ENCODE measurements at regions not wholly inside any gene's neighbourhood (a gene's known extent, or its start where the extent isn't known, plus 50 kb on each side); places are given as distances from the start of the nearest gene placed in this dataset.

- no peak for DNase-seq (ENCODE audit: low spot score)
Observed at GRCh38 chr6:138609801-138610430, 110.6 kb upstream of the NHSL1 start.

GRCh38 chr6:138610816-138611215 lies 111.5 kb upstream of the NHSL1 start:
- no peak for DNase-seq (ENCODE audit: low spot score)

GRCh38 chr6:138614151-138614550 lies 114.9 kb upstream of the NHSL1 start:
- no peak for DNase-seq (ENCODE audit: low spot score)

- DNase-seq (ENCODE audit: low spot score): no peak
Observed at GRCh38 chr6:138618168-138618567, 118.9 kb upstream of the NHSL1 start.

GRCh38 chr6:138620630-138621029 lies 121.3 kb upstream of the NHSL1 start:
- DNase-seq (ENCODE audit: low spot score): no peak

- DNase-seq (ENCODE audit: low spot score): peak; percentile 10
Observed at GRCh38 chr6:138622967-138623366, 123.7 kb upstream of the NHSL1 start.

DNA sequence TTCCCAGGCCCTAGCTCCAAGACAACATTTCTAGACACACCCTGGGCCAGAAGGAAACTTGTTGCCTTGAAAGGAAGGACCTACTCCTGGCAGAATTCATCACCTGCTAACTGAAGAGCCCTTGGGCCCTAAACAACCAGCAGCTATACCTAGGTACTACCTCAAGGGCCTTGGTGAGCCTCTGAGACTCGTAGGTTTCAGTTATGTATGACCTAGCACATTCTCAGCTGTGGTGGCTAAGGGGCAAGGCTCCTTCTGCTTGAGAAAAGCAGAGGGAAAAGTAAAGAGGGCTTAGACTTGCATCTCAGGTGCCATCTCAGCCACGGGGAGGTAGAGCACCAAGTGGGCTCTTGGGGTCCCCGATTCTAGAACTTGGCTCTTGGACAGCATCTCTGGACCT lies 132.3 kb upstream of the NHSL1 start:
- no peak for DNase-seq (ENCODE audit: low spot score)

GRCh38 chr6:138637822-138638221 lies 135.7 kb upstream of the CCDC28A start:
- DNase-seq (ENCODE audit: low spot score): no peak

DNA sequence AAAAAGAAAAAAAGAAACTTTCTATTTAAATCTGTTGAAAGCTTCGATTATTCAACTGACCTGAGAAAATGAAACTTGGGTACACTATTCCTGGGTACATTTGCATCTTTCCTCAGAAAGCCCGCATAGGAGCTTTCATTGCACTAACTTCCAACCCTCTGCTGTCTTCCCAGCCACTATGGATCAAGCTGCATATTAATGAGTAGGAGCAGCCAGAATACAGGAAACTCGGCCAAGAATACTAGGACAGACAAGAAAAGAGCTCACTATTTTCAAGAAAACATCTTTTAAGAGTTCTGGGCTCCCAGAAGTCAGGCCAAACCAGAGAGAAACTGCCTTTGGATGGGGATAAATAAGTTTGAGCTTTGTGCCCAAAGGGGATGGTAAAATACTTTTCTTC lies 135.0 kb upstream of the CCDC28A start:
- no peak for DNase-seq (ENCODE audit: low spot score)

- DNase-seq (ENCODE audit: low spot score): no peak
Observed at GRCh38 chr6:138640028-138640427, 133.5 kb upstream of the CCDC28A start.

DNA sequence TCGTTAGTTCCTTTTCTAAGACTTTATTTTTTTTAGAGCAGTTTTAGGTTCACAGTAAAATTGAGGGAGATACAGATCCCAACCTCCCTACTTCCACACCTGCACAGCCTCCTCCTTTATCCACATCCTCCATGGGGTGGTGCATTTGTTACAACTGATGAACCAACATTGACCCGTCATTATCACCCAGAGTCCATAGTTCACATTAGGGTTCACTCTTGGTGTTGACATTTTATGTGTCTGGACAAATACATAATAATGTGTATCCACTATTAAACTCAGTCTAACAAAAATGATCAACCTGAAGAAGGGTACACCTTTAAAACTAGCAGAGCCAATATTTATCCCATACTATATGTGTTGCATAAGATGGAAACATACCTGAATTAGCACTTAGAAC lies 130.4 kb upstream of the CCDC28A start:
- DNase-seq (ENCODE audit: low spot score): no peak

DNA sequence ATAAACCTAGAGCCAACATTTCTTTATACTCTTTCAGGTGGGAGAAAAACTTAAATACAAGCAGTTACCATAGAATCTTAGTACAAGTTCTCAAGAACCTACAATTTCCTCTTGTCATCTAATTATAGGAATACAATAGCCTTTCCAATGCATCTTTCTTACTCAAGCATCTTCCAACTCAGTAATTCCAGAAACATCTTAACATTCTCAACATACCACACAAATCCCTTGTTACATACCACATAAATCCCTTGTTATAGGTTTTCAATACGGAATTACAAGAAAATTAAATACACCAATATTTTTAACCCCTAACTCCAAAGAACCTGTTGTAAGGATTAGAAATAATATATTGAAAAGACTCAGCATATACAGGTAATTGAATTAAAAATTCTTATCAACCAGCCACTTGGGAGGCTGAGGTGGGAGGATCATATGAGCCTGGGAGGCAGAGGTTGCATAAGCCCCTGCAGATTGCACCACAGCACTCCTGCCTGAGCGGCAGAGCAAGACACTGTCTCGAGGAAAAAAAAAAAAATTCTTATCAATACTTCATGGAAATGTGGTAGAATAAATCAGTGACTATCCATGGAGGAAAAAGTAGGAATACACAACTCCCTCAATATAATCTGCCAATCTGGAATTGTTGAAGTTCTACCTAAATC lies 127.5 kb upstream of the CCDC28A start:
- no peak for DNase-seq (ENCODE audit: low spot score)

DNA sequence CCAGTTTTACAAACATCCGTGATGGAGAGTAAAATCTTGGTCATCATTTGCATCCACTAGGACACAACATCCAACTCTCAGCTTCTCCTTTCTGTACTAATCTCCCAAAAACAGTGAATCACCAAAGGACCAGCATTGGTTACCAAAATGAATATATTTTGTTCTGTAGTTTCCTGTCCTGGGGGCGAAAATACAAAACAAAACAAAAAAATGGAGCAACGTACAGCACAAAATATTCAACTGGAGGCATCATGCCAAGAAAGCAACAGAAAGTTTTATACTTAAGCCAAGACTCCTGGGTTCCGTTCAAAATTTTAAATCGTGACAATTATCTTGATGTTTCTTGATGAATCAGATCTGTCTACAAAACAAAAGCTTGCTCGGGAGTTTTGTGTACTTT lies 126.6 kb upstream of the CCDC28A start:
- no peak for DNase-seq (ENCODE audit: low spot score)

- no peak for DNase-seq (ENCODE audit: low spot score)
Observed at GRCh38 chr6:138648127-138648526, 125.4 kb upstream of the CCDC28A start.

GRCh38 chr6:138651491-138651890 lies 122.1 kb upstream of the CCDC28A start:
- no peak for DNase-seq (ENCODE audit: low spot score)

DNA sequence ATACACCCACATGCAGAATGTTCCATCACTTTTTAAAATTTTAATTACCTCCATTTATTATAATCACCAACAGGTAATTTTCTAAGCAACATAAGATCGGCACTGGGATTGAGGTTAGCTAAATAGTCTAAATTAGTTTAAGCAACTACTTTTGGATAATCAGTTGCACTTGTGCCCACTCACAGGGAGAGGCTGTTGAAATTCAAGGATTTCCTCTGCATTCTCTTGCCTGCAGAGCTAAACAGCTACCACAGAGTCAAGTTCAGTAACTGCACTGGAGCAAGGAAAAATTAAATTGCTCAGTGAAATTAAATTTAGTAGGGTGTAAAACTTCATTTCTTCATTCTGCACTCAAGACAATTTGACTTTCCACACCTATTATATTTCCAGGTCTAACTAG lies 120.7 kb upstream of the CCDC28A start:
- no peak for DNase-seq (ENCODE audit: low spot score)

- DNase-seq (ENCODE audit: low spot score): no peak
Observed at GRCh38 chr6:138653435-138653834, 120.1 kb upstream of the CCDC28A start.

DNA sequence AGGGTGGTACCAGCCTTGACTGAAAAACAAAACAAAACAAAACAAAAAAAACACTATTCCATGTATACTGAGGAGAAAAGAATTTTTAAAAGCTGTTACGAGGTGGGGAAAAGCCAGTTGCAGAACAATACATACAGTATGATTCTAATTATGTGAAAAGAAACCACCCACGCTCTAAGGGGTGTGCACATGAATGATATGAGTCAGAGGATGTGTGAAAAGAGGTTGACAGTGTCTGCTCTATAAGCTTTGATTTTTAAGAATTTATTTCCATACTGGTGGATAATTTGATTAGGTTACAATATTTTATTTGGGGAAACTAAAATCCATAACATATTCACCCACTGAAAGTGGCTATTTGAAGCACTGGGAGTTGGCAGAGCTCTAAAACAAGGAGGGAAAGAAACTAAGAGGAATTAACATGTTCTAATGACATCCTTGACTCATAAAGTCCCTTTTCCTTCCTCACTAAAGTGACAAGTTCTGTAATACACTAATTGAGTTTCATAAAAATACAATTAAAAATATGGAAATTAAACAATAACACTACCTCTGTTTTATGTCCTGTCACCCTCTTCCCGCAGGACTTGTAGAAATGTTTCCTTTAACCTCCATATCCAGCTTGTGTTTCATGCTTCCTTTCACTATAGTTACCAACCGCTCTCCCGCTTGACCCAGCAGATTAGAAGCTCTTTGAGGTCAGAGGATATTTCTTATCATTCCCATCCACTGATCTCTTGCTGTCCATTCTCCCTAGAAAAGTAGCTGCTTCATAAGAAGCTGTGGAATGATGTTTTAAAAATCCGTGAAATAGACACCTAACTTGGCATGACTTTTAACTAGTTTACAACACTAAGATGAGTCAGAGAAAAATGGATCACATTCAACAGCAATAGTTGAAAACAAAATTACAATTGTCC lies 118.6 kb upstream of the CCDC28A start:
- peak; percentile 65 for DNase-seq (ENCODE audit: low spot score)

DNA sequence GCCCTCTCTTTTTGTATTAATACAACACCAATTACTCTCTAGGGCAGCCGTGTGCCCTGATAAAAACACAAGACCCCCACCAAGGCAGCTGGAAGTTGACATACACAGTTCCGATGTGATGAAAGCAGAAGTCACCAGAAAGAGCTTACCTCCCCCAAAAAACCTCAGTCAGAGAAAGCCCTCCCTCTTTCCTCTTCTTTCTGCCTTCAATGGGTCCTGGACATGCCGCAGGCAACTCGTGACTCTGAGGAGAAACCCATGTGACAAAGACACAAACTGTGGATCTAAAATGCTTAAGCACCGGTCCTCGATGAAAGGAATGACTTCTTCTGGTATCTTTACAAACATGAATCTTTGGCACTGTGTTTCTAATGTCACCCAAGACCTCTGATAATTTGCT lies 117.7 kb upstream of the CCDC28A start:
- no peak for DNase-seq (ENCODE audit: low spot score)

GRCh38 chr6:138656364-138657064 lies 117.1 kb upstream of the CCDC28A start:
- no peak for DNase-seq (ENCODE audit: low spot score)

DNA sequence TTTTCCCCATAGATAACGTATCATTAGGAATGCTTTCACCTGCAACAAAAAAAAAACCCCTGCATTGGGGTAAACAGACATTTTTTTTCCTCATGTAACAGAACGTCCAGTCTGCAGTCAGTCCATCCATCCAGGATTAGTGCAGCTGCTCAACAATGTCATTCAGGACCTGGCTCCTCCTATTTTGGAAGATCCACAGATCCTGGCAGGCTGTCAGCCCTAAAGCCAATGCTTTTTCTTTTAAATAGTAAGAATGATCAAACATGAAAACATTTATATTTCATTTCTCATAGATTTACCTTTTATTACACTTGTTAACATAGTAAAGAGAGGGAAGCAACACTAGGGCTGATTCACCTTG lies 116.5 kb upstream of the CCDC28A start:
- no peak for DNase-seq (ENCODE audit: low spot score)

DNA sequence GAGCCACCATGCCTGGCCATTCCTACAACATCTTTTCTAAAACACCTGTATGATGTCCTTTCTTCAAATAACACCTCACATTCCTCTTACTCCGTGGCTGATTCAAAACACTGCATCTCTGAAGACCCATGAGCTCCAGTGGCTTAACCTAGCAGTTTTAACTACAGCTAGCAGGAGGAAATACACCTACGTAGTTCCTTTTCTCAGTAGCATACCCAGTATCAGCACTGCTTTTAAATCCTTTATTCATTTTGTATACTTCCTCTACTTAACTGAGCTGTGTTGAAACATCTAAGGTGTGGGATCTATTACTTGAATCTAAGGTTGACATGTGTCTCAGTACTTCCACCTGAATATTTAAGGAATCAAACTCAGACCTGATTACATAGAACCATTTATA lies 113.6 kb upstream of the CCDC28A start:
- DNase-seq (ENCODE audit: low spot score): no peak

GRCh38 chr6:138662471-138662870 lies 111.1 kb upstream of the CCDC28A start:
- DNase-seq (ENCODE audit: low spot score): peak; percentile 18

Data from RKO (cell line).